GM13977 (cell line): ENCODE measurements at regions not wholly inside any gene's neighbourhood (a gene's known extent, or its start where the extent isn't known, plus 50 kb on each side); places are given as distances from the start of the nearest gene placed in this dataset.

ENCODE experiments used
- DNase-seq: peaks from one replicate; pipeline ENCODE4 v3.0.0; 2012; ENCODE audit warnings: low spot score
- CTCF ChIP-seq: IDR thresholded peaks from 2 replicates; pipeline ENCODE4 v1.5.1; 2012; ENCODE audit warnings: mild to moderate bottlenecking, control low read depth; ENCODE audit not compliant: insufficient read depth; ENCODE audit errors: extremely low read depth, missing control alignments
- in situ Hi-C: fragments of 300-500 bp; cut with MboI; formaldehyde crosslinking; loops from one replicate; pipeline ENCODE4 v1.12.0; 2022; ENCODE audit warnings: low sequenced_read_pairs, low pct_unique_long_range_greater_than_20kb, mixed read lengths, inconsistent platforms; ENCODE audit not compliant: unreplicated experiment

GRCh38 chr17:31674717-31675349 is 184.2 kb downstream of the COPRS start:
- DNase-seq: no peak
- in situ Hi-C loops: no loop called here
- TF ChIP-seq CTCF: no peak

GRCh38 chr17:31674305-31674704 is 184.7 kb downstream of the COPRS start:
- DNase-seq: no peak
- in situ Hi-C loops: no loop called here
- TF ChIP-seq CTCF: no peak

- in situ Hi-C loops: no loop called here
- no peak for DNase-seq
- no peak for TF ChIP-seq CTCF
These were observed 186.0 kb downstream of the COPRS start for GRCh38 chr17:31673076-31673475.

GRCh38 chr17:31672161-31672819 is 186.8 kb downstream of the COPRS start:
- in situ Hi-C loops: no loop called here
- TF ChIP-seq CTCF: no peak
- DNase-seq: no peak

GRCh38 chr17:31663576-31663975 is 195.5 kb downstream of the COPRS start:
- DNase-seq: no peak
- in situ Hi-C loops: no loop called here
- TF ChIP-seq CTCF: no peak

GRCh38 chr17:31660684-31661083 is 198.4 kb downstream of the COPRS start:
- in situ Hi-C loops: no loop called here
- DNase-seq: peak; percentile 36
- TF ChIP-seq CTCF: no peak
